Amniotic epithelial cell (primary cell): ENCODE measurements at regions not wholly inside any gene's neighbourhood (a gene's known extent, or its start where the extent isn't known, plus 50 kb on each side); places are given as distances from the start of the nearest gene placed in this dataset.
A peak's percentile ranks its signal among the peaks of the same experiment; 100 is the strongest.

ENCODE experiments used
- DNase-seq: peaks from one replicate; pipeline ENCODE4 v3.0.0-alpha.2; 2010; ENCODE audit warnings: low read depth

- DNase-seq = peak; percentile 57
Observed at GRCh38 chr17:77602062-77602746, 356.3 kb upstream of the TNRC6C start.

- DNase-seq = no peak
Observed at GRCh38 chr17:77602883-77603640, 355.4 kb upstream of the TNRC6C start.

GRCh38 chr17:77604301-77604972 lies 354.1 kb upstream of the TNRC6C start:
- no peak for DNase-seq

GRCh38 chr17:77604973-77605313 lies 353.6 kb upstream of the TNRC6C start:
- no peak for DNase-seq

- no peak for DNase-seq
Observed at GRCh38 chr17:77606146-77606864, 352.2 kb upstream of the TNRC6C start.

- DNase-seq = peak; percentile 1
Observed at GRCh38 chr17:77606865-77607210, 351.7 kb upstream of the TNRC6C start.

GRCh38 chr17:77607606-77608005 lies 350.9 kb upstream of the TNRC6C start:
- DNase-seq = no peak

GRCh38 chr17:77608431-77608830 lies 350.1 kb upstream of the TNRC6C start:
- DNase-seq = no peak

- peak; percentile 6 for DNase-seq
Observed at GRCh38 chr17:77609553-77610517, 348.7 kb upstream of the TNRC6C start.

- no peak for DNase-seq
Observed at GRCh38 chr17:77610518-77610893, 348.0 kb upstream of the TNRC6C start.

- DNase-seq = no peak
Observed at GRCh38 chr17:77610972-77611521, 347.5 kb upstream of the TNRC6C start.

- DNase-seq = no peak
Observed at GRCh38 chr17:77611791-77612502, 346.6 kb upstream of the TNRC6C start.

GRCh38 chr17:77613218-77613617 lies 345.3 kb upstream of the TNRC6C start:
- DNase-seq = no peak

GRCh38 chr17:77613627-77614026 lies 344.9 kb upstream of the TNRC6C start:
- DNase-seq = no peak

- DNase-seq = no peak
Observed at GRCh38 chr17:77615703-77616253, 342.7 kb upstream of the TNRC6C start.

GRCh38 chr17:77616254-77616731 lies 342.2 kb upstream of the TNRC6C start:
- DNase-seq = peak; percentile 52

GRCh38 chr17:77617516-77617915 lies 341.0 kb upstream of the TNRC6C start:
- no peak for DNase-seq

- DNase-seq = no peak
Observed at GRCh38 chr17:77618173-77618572, 340.3 kb upstream of the TNRC6C start.

- DNase-seq = no peak
Observed at GRCh38 chr17:77618731-77619130, 339.8 kb upstream of the TNRC6C start.

GRCh38 chr17:77619326-77619725 lies 339.2 kb upstream of the TNRC6C start:
- no peak for DNase-seq
